CD4-positive, alpha-beta T cell treated with Interleukin-10 for 1 hour (primary cell): ENCODE measurements at regions not wholly inside any gene's neighbourhood (a gene's known extent, or its start where the extent isn't known, plus 50 kb on each side); places are given as distances from the start of the nearest gene placed in this dataset.

Experiments
- DNase-seq: peaks from one replicate; pipeline ENCODE4 v3.0.0-alpha.2; 2020

GRCh38 chr4:127055357-127055756, 577.4 kb upstream of the INTU start:
- DNase-seq = no peak

GRCh38 chr4:127069675-127070074, 563.1 kb upstream of the INTU start:
- DNase-seq = no peak

- DNase-seq = no peak
These were observed 561.3 kb upstream of the INTU start for GRCh38 chr4:127071443-127071842.

GRCh38 chr4:127080141-127080540, 552.6 kb upstream of the INTU start:
- DNase-seq = no peak

GRCh38 chr4:127081041-127081440, 551.7 kb upstream of the INTU start:
- DNase-seq = no peak

GRCh38 chr4:127082986-127083385, 549.8 kb upstream of the INTU start:
- DNase-seq = no peak

- no peak for DNase-seq
These were observed 548.1 kb upstream of the INTU start for GRCh38 chr4:127084666-127085065.

GRCh38 chr4:127097061-127097460, 535.7 kb upstream of the INTU start:
- DNase-seq = no peak

GRCh38 chr4:127102361-127102760, 530.4 kb upstream of the INTU start:
- DNase-seq = no peak

GRCh38 chr4:127103681-127104115, 529.1 kb upstream of the INTU start:
- no peak for DNase-seq

- no peak for DNase-seq
These were observed 518.9 kb upstream of the INTU start for GRCh38 chr4:127113844-127114362.

- DNase-seq = no peak
These were observed 514.1 kb upstream of the INTU start for GRCh38 chr4:127118681-127119080.

- no peak for DNase-seq
These were observed 512.2 kb upstream of the INTU start for GRCh38 chr4:127120441-127121090.

- DNase-seq = no peak
These were observed 507.8 kb upstream of the INTU start for GRCh38 chr4:127124919-127125318.

GRCh38 chr4:127126718-127127117, 506.0 kb upstream of the INTU start:
- DNase-seq = no peak

- DNase-seq = no peak
These were observed 501.2 kb upstream of the INTU start for GRCh38 chr4:127131527-127131926.

GRCh38 chr4:127134490-127134889, 498.3 kb upstream of the INTU start:
- DNase-seq = no peak

GRCh38 chr4:127138586-127138985, 494.2 kb upstream of the INTU start:
- DNase-seq = no peak

GRCh38 chr4:127139788-127140286, 492.9 kb upstream of the INTU start:
- no peak for DNase-seq

- DNase-seq = no peak
These were observed 492.5 kb upstream of the INTU start for GRCh38 chr4:127140306-127140705.

GRCh38 chr4:127141856-127142255, 490.9 kb upstream of the INTU start:
- DNase-seq = no peak

GRCh38 chr4:127143460-127144195, 489.1 kb upstream of the INTU start:
- no peak for DNase-seq

- no peak for DNase-seq
These were observed 487.7 kb upstream of the INTU start for GRCh38 chr4:127145006-127145540.

- DNase-seq = no peak
These were observed 484.6 kb upstream of the INTU start for GRCh38 chr4:127148165-127148564.
